ENCODE measurements at regions not wholly inside any gene's neighbourhood (a gene's known extent, or its start where the extent isn't known, plus 50 kb on each side); places are given as distances from the start of the nearest gene placed in this dataset.
"Not testable (repeated sequence)": the region's sequence is repeated elsewhere in the genome, so short reads cannot be mapped to it uniquely, and the experiment has no call there.

GRCh38 chr6:22126910-22127309 lies 169.9 kb downstream of the PRL start:
- DNase-seq (ENCODE audit: low read depth): no peak
- H3K4me3 ChIP-seq (ENCODE audit: low read depth, low read length): no peak overlapping the region
- no peak for TF ChIP-seq CTCF (conservative IDR thresholded peaks at IDR 0.05; ENCODE audit: low read depth, low read length)

- no peak overlapping the region for H3K4me3 ChIP-seq (ENCODE audit: low read depth, low read length)
- no peak for DNase-seq (ENCODE audit: low read depth)
- TF ChIP-seq CTCF (conservative IDR thresholded peaks at IDR 0.05; ENCODE audit: low read depth, low read length): no peak
Observed at GRCh38 chr6:22129751-22130150, 167.1 kb downstream of the PRL start.

- no peak overlapping the region for H3K4me3 ChIP-seq (ENCODE audit: low read depth, low read length)
- no peak for TF ChIP-seq CTCF (conservative IDR thresholded peaks at IDR 0.05; ENCODE audit: low read depth, low read length)
- no peak for DNase-seq (ENCODE audit: low read depth)
Observed at GRCh38 chr6:22132656-22133055, 164.2 kb downstream of the PRL start.

- no peak for TF ChIP-seq CTCF (conservative IDR thresholded peaks at IDR 0.05; ENCODE audit: low read depth, low read length)
- DNase-seq (ENCODE audit: low read depth): no peak
- H3K4me3 ChIP-seq (ENCODE audit: low read depth, low read length): no peak overlapping the region
Observed at GRCh38 chr6:22133357-22133756, 163.5 kb downstream of the PRL start.

GRCh38 chr6:22134308-22134707 lies 162.5 kb downstream of the PRL start:
- DNase-seq (ENCODE audit: low read depth): no peak
- H3K4me3 ChIP-seq (ENCODE audit: low read depth, low read length): no peak overlapping the region
- no peak for TF ChIP-seq CTCF (conservative IDR thresholded peaks at IDR 0.05; ENCODE audit: low read depth, low read length)

GRCh38 chr6:22135395-22135794 lies 161.4 kb downstream of the PRL start:
- no peak for TF ChIP-seq CTCF (conservative IDR thresholded peaks at IDR 0.05; ENCODE audit: low read depth, low read length)
- no peak for DNase-seq (ENCODE audit: low read depth)
- no peak overlapping the region for H3K4me3 ChIP-seq (ENCODE audit: low read depth, low read length)

- not testable (repeated sequence) for DNase-seq (ENCODE audit: low read depth); H3K4me3 ChIP-seq (ENCODE audit: low read depth, low read length)
Observed at GRCh38 chr6:22140736-22141135, 156.1 kb downstream of the PRL start.
